ENCODE measurements at regions not wholly inside any gene's neighbourhood (a gene's known extent, or its start where the extent isn't known, plus 50 kb on each side); places are given as distances from the start of the nearest gene placed in this dataset.

DNA sequence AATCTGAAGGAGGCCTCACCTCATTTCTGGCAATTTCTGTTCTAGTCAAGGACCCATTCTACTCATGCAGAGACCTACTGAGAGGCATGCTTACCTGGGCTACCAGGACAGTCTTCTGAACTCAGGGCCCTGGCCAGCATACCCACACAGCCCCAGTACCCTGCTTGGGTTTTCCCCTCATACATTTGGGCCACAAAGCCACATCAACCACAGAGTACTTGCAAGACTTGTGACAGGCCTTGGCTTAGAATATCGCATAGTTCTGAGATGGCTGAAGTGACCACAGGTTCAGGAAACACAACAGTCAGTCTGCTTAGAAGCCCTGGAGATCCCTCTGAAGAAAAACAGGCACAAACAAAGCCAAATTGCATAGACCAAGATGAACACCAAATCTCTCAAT is 758.8 kb upstream of the CDH9 start:
- H3K4me1 ChIP-seq (ENCODE audit: insufficient read depth) = no peaks in the 10 kb centered on the region
- 94 to 100% (median 95%) methylated on average over 1 of the region's 1 CpG for WGBS, 3 donors
- no peaks in the 10 kb centered on the region for H3K36me3 ChIP-seq
- intact Hi-C loops (cut with DNase I) = no loop called here
- TF ChIP-seq, protein P1, sequence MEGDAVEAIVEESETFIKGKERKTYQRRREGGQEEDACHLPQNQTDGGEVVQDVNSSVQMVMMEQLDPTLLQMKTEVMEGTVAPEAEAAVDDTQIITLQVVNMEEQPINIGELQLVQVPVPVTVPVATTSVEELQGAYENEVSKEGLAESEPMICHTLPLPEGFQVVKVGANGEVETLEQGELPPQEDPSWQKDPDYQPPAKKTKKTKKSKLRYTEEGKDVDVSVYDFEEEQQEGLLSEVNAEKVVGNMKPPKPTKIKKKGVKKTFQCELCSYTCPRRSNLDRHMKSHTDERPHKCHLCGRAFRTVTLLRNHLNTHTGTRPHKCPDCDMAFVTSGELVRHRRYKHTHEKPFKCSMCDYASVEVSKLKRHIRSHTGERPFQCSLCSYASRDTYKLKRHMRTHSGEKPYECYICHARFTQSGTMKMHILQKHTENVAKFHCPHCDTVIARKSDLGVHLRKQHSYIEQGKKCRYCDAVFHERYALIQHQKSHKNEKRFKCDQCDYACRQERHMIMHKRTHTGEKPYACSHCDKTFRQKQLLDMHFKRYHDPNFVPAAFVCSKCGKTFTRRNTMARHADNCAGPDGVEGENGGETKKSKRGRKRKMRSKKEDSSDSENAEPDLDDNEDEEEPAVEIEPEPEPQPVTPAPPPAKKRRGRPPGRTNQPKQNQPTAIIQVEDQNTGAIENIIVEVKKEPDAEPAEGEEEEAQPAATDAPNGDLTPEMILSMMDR (IDR thresholded peaks at IDR 0.05) = no peak
- no peak for TF ChIP-seq EP300 (IDR thresholded peaks at IDR 0.05)
- no peak for TF ChIP-seq POLR2A (IDR thresholded peaks at IDR 0.05)
- no peak overlapping the region for H3K4me3 ChIP-seq
- H3K27ac ChIP-seq = no peak overlapping the region
- H3K9me3 ChIP-seq = no peaks in the 10 kb centered on the region
- H3K27me3 ChIP-seq = no peaks in the 10 kb centered on the region
- no peak for DNase-seq

DNA sequence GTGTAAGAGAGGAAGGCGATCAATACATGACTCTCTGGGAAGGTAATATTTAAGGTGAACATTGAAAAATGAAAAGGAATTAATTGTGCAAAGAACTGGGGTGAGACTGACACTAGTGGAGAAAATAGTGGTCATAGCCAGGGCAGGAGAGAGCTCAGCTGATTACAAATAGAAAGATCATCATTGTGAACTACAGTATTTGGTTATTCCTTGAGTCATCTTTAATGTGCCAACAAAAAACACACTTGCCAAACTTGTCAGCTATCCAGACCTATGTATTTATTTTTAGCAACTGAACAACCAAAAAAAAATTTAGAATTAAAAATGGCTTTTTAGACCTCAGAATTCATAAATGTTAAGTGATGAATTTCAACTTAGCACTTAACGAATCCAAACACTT is 749.8 kb upstream of the CDH9 start:
- no peaks in the 10 kb centered on the region for H3K9me3 ChIP-seq
- no peak for DNase-seq
- WGBS, 3 donors = 93 to 96% (median 96%) methylated on average over 2 of the region's 2 CpGs

DNA sequence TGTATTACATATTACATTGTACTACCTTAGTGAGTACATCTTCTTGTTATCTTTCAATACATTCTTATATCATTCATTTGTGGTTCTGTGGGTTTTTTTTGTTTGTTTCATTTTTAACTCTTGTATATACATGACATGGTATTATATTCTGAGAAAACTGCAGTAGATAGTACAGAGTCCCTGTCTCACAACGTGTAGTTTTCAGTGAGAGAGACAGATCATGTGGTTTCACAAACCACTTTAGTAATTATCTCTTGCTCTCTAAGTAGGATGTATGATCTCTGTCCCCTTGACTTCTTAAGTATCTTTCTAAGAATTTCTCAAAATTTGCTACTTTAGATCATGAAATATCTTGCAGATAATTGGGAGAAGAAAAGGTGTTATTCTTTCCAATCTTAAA is 745.9 kb upstream of the CDH9 start:
- H3K27me3 ChIP-seq = no peaks in the 10 kb centered on the region

More for the DNA sequence above, 749.8 kb upstream of the CDH9 start:
- TF ChIP-seq, protein P1 (IDR thresholded peaks at IDR 0.05) = no peak
- TF ChIP-seq POLR2A (IDR thresholded peaks at IDR 0.05) (no peak), EP300 (IDR thresholded peaks at IDR 0.05) (no peak)
- H3K36me3 ChIP-seq = no peaks in the 10 kb centered on the region
- intact Hi-C loops (cut with DNase I) = no loop called here
- no peaks in the 10 kb centered on the region for H3K4me1 ChIP-seq (ENCODE audit: insufficient read depth)
- H3K27ac ChIP-seq = no peak overlapping the region
- no peak overlapping the region for H3K4me3 ChIP-seq
- H3K27me3 ChIP-seq = no peaks in the 10 kb centered on the region

DNA sequence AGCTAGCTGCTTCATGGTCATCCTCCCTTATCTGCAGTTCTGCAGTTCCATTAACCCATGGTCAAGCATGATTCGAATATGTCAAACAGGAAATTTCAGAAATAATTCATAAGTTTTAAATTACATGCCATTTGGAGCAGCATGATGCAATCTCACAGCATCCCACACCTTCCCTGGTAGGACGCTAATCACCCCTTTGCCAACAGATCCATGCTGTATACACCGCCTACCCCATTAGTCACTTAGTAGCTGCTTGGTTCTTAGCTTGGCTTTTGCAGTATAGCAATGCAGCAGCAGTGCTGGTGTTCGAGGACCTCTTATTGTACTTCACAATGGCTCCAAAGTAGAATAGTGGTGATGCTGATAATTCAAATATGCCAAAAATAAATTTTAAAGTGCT is 739.7 kb upstream of the CDH9 start:
- H3K4me1 ChIP-seq (ENCODE audit: insufficient read depth) = no peaks in the 10 kb centered on the region
- no peak for TF ChIP-seq POLR2A (IDR thresholded peaks at IDR 0.05)
- TF ChIP-seq EP300 (IDR thresholded peaks at IDR 0.05) = no peak
- TF ChIP-seq, protein P1 (IDR thresholded peaks at IDR 0.05) = no peak
- WGBS, 3 donors = 85 to 88% (median 87%) methylated on average over 4 of the region's 4 CpGs
- no peaks in the 10 kb centered on the region for H3K27me3 ChIP-seq
- intact Hi-C loops (cut with DNase I) = no loop called here
- H3K36me3 ChIP-seq = no peaks in the 10 kb centered on the region
- no peak overlapping the region for H3K27ac ChIP-seq
- H3K9me3 ChIP-seq = no peaks in the 10 kb centered on the region
- H3K4me3 ChIP-seq = no peak overlapping the region
- DNase-seq = no peak

More for the DNA sequence above, 745.9 kb upstream of the CDH9 start:
- H3K36me3 ChIP-seq = no peaks in the 10 kb centered on the region
- H3K4me1 ChIP-seq (ENCODE audit: insufficient read depth) = no peaks in the 10 kb centered on the region
- 49 to 89% (median 82%) methylated on average over 1 of the region's 1 CpG for WGBS, 3 donors
- TF ChIP-seq EP300 (IDR thresholded peaks at IDR 0.05) (no peak), POLR2A (IDR thresholded peaks at IDR 0.05) (no peak)
- TF ChIP-seq, protein P1 (IDR thresholded peaks at IDR 0.05) = no peak
- H3K27ac ChIP-seq = no peak overlapping the region
- H3K4me3 ChIP-seq = no peak overlapping the region
- intact Hi-C loops (cut with DNase I) = no loop called here
- H3K9me3 ChIP-seq = no peaks in the 10 kb centered on the region
- DNase-seq = no peak

DNA sequence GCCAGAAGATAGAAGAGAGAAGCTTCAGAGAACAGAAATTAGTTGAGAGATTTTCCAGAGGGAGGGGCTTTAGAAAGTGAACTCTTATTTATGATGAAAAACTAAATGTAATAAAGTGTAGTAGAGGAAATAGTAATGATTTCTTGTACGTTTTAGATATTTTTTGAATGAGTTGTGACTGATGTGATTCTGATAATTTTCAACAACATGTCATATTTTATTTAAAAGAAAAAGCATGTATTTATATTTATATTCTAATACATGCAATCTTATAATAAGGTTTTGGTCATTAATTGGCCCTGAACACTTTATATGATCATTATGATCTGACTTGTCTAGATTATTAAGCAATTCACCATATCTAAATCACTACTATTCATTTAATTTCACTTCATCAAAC is 735.2 kb upstream of the CDH9 start:
- H3K4me3 ChIP-seq = no peak overlapping the region
- intact Hi-C loops (cut with DNase I) = no loop called here
- H3K27me3 ChIP-seq = no peaks in the 10 kb centered on the region
- TF ChIP-seq, protein P1 (IDR thresholded peaks at IDR 0.05) = no peak
- TF ChIP-seq EP300 (IDR thresholded peaks at IDR 0.05) = no peak
- no peak for TF ChIP-seq POLR2A (IDR thresholded peaks at IDR 0.05)
- H3K36me3 ChIP-seq = no peaks in the 10 kb centered on the region
- no peaks in the 10 kb centered on the region for H3K4me1 ChIP-seq (ENCODE audit: insufficient read depth)
- no peaks in the 10 kb centered on the region for H3K9me3 ChIP-seq
- WGBS, 3 donors = 49 to 58% (median 54%) methylated on average over 1 of the region's 1 CpG
- DNase-seq = no peak
- H3K27ac ChIP-seq = no peak overlapping the region

All from ovary (tissue), 7 donors.